Panc1 (cell line): ENCODE measurements at regions not wholly inside any gene's neighbourhood (a gene's known extent, or its start where the extent isn't known, plus 50 kb on each side); places are given as distances from the start of the nearest gene placed in this dataset.

ENCODE experiments used
- ATAC-seq: fragments of 200-7000 bp; cut with Tn5 transposase; 2 replicates; pipeline ENCODE4 v1.9.1; 2020; ENCODE audit warnings: mild to moderate bottlenecking, moderate library complexity
- BruUV-seq: library from RNA; stranded (reverse); fragments of 400-500 nt; replicated peaks from 2 replicates; lab custom pipeline; 2021; lab: Mats Ljungman, UMichigan
- CTCF ChIA-PET: fragments of 300-600 bp; sonication (Branson Sonifier 250); formaldehyde crosslinking; loops from one replicate; lab custom pipeline; 2022; ENCODE audit warnings: antibody characterized with exemption; lab: Charles Lee
- POLR2A ChIA-PET: fragments of 300-600 bp; sonication (Branson Sonifier 250); formaldehyde crosslinking; loops from one replicate; lab custom pipeline; 2022; ENCODE audit warnings: antibody characterized with exemption; lab: Charles Lee
- DNase-seq: peaks from one replicate; pipeline ENCODE4 v3.0.0-alpha.2; 2010; ENCODE audit warnings: low read depth, low spot score
- H3K27ac ChIP-seq: 2 replicates; pipeline ENCODE4 v1.5.1; 2011; ENCODE audit warnings: mild to moderate bottlenecking, low read length, inconsistent platforms
- H3K27me3 ChIP-seq: fragments of 200-500 bp; sonication (Bioruptor generic); 2 replicates; pipeline ENCODE4 v1.6.0; 2014; ENCODE audit warnings: low read length, inconsistent platforms; ENCODE audit not compliant: control insufficient read depth, insufficient read depth
- H3K36me3 ChIP-seq: fragments of 200-500 bp; sonication (Bioruptor generic); 2 replicates; pipeline ENCODE4 v1.5.1; 2014; ENCODE audit warnings: inconsistent platforms, mild to moderate bottlenecking, low read length, moderate library complexity; ENCODE audit not compliant: control insufficient read depth, insufficient read depth
- H3K4me1 ChIP-seq: 2 replicates; pipeline ENCODE4 v1.5.1; 2011; ENCODE audit warnings: inconsistent platforms, mild to moderate bottlenecking, low read length, moderate library complexity; ENCODE audit not compliant: control insufficient read depth, insufficient read depth
- H3K4me3 ChIP-seq, 2 experiments: 2 replicates each; pipeline ENCODE4 v1.5.1; 2011 to 2012; ENCODE audit warnings: low read depth in 2 of 2, low read length in 2 of 2, mild to moderate bottlenecking in 2 of 2, inconsistent platforms in 1 of 2, moderate library complexity in 1 of 2
- H3K9me3 ChIP-seq: fragments of 200-500 bp; sonication (Bioruptor generic); 2 replicates; pipeline ENCODE4 v1.5.1; 2014; ENCODE audit warnings: low read depth, mild to moderate bottlenecking, inconsistent platforms, low read length, moderate library complexity; ENCODE audit not compliant: control insufficient read depth, insufficient read depth
- POLR2AphosphoS5 ChIP-seq: IDR thresholded peaks from 2 replicates; pipeline ENCODE4 v1.6.1; 2012; ENCODE audit warnings: mild to moderate bottlenecking, low read depth, low read length, moderate library complexity
- SIN3A ChIP-seq: IDR thresholded peaks from 2 replicates; pipeline ENCODE4 v1.6.1; 2012; ENCODE audit warnings: low read depth, mild to moderate bottlenecking, low read length, moderate library complexity, borderline replicate concordance; ENCODE audit not compliant: insufficient read depth
- TCF7L2 ChIP-seq: IDR thresholded peaks from 2 replicates; pipeline ENCODE4 v1.6.1; 2011; ENCODE audit warnings: mild to moderate bottlenecking, low read depth, low read length, inconsistent platforms
- in situ Hi-C: cut with HindIII; loops from 2 replicates; pipeline ENCODE4 v1.10.0; 2016; ENCODE audit warnings: low sequenced_read_pairs, low pct_unique_long_range_greater_than_20kb
- intact Hi-C: fragments of 100-400 bp; cut with micrococcal nuclease; formaldehyde crosslinking; loops from one replicate; pipeline ENCODE4 v1.10.0; 2022; ENCODE audit not compliant: unreplicated experiment
- TF ChIP-seq, protein P1 (sequence below): fragments of 450-650 bp; IDR thresholded peaks from 2 replicates; pipeline ENCODE4 v1.5.1; 2017; ENCODE audit warnings: mild to moderate bottlenecking
- TF ChIP-seq, protein P2 (sequence below), 2 experiments: IDR thresholded peaks; 2 replicates each; pipeline ENCODE4 v1.6.1; 2011 to 2012; ENCODE audit warnings: low read depth in 2 of 2, control low read depth in 1 of 2, low read length in 1 of 2, mild to moderate bottlenecking in 1 of 2, moderate library complexity in 1 of 2; ENCODE audit not compliant: insufficient read depth in 1 of 2

DNA sequence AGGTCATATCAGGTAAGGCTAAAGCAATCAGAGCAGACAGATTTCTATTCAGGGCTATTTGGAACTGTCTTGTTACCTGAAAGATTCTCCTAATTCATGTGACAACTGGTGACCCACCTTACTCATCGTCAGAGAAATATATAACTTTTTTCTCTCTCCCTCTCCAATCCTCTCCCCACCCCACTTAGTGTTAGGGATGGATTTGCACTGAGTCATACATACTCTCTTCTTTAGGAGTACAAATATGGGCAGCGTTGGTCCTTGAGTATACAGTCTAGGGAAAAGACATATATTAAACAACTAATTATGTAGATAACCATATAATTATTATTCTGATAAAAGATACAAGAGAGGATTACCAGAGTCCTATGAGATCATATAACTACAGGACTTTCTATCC, 246.3 kb downstream of the HHIPL2 start:
- H3K36me3 ChIP-seq, result no peaks in the 10 kb centered on the region
- H3K4me3 ChIP-seq, result no peak overlapping the region
- no TSS peak for BruUV-seq
- H3K27ac ChIP-seq, result no peak overlapping the region
- TF ChIP-seq POLR2AphosphoS5 (no peak), SIN3A (no peak), TCF7L2 (no peak)
- TF ChIP-seq, protein P1, sequence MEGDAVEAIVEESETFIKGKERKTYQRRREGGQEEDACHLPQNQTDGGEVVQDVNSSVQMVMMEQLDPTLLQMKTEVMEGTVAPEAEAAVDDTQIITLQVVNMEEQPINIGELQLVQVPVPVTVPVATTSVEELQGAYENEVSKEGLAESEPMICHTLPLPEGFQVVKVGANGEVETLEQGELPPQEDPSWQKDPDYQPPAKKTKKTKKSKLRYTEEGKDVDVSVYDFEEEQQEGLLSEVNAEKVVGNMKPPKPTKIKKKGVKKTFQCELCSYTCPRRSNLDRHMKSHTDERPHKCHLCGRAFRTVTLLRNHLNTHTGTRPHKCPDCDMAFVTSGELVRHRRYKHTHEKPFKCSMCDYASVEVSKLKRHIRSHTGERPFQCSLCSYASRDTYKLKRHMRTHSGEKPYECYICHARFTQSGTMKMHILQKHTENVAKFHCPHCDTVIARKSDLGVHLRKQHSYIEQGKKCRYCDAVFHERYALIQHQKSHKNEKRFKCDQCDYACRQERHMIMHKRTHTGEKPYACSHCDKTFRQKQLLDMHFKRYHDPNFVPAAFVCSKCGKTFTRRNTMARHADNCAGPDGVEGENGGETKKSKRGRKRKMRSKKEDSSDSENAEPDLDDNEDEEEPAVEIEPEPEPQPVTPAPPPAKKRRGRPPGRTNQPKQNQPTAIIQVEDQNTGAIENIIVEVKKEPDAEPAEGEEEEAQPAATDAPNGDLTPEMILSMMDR, result no peak
- TF ChIP-seq, protein P2, sequence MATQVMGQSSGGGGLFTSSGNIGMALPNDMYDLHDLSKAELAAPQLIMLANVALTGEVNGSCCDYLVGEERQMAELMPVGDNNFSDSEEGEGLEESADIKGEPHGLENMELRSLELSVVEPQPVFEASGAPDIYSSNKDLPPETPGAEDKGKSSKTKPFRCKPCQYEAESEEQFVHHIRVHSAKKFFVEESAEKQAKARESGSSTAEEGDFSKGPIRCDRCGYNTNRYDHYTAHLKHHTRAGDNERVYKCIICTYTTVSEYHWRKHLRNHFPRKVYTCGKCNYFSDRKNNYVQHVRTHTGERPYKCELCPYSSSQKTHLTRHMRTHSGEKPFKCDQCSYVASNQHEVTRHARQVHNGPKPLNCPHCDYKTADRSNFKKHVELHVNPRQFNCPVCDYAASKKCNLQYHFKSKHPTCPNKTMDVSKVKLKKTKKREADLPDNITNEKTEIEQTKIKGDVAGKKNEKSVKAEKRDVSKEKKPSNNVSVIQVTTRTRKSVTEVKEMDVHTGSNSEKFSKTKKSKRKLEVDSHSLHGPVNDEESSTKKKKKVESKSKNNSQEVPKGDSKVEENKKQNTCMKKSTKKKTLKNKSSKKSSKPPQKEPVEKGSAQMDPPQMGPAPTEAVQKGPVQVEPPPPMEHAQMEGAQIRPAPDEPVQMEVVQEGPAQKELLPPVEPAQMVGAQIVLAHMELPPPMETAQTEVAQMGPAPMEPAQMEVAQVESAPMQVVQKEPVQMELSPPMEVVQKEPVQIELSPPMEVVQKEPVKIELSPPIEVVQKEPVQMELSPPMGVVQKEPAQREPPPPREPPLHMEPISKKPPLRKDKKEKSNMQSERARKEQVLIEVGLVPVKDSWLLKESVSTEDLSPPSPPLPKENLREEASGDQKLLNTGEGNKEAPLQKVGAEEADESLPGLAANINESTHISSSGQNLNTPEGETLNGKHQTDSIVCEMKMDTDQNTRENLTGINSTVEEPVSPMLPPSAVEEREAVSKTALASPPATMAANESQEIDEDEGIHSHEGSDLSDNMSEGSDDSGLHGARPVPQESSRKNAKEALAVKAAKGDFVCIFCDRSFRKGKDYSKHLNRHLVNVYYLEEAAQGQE (IDR thresholded peaks at IDR 0.05; ENCODE audit: insufficient read depth in 1 of 2, low read depth in 2 of 2, low read length in 1 of 2), result no peak
- DNase-seq, result no peak
- intact Hi-C loops, result no loop called here
- in situ Hi-C loops, result no loop called here
- ChIA-PET CTCF (no interaction called here), POLR2A (no interaction called here)
- no peaks in the 10 kb centered on the region for H3K27me3 ChIP-seq
- no peaks in the 10 kb centered on the region for H3K4me1 ChIP-seq
- no peaks in the 10 kb centered on the region for H3K9me3 ChIP-seq
- no peak for ATAC-seq

DNA sequence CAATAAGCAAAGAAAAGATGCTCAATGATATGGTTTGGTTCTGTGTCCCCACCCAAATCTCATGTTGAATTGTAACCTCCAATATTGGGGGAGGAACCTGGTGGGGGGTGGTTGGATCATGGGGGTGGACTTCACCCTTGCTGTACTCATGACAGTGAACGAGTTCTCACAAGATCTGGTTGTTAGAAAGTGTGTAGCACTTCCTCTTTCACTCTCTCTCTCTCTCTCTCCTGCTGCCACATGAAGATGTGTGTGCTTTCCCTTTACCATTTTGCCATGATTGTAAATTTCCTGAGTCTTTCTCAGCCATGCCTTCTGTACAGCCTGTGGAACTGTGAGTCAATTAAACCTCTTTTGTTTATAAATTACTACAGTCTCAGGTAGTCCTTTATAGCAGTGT, 248.4 kb downstream of the HHIPL2 start:
- Histone ChIP-seq H3K27me3 (no peaks in the 10 kb centered on the region), H3K36me3 (no peaks in the 10 kb centered on the region), H3K4me1 (no peaks in the 10 kb centered on the region), H3K4me3 (no peak overlapping the region), H3K27ac (no peak overlapping the region), H3K9me3 (no peaks in the 10 kb centered on the region)
- ChIA-PET CTCF (no interaction called here), POLR2A (no interaction called here)
- in situ Hi-C loops (no loop called here), intact Hi-C loops (no loop called here)
- ATAC-seq (no peak), DNase-seq (no peak)
- no peak for TF ChIP-seq POLR2AphosphoS5
- BruUV-seq, result no TSS peak

DNA sequence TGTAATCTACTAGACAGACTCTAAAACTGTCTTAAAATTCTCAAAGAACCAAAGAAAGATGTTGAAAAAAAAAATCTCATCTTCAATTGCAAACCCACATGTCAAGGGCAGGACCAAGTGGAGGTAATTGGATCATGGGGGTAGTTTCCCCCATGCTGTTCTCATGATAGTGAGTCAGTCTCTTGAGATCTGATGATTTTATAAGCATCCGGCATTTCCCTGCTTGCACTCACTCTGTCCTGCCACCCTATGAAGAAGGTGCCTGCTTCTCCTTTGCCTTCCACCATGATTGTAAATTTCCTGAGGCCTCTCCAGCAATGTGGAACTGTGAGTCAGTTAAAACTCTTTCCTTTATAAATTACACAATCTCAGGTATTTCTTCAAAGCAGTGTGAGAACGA, 257.0 kb downstream of the HHIPL2 start:
- in situ Hi-C loops, result no loop called here
- DNase-seq (no peak), ATAC-seq (no peak)
- H3K4me3 ChIP-seq, result no peak overlapping the region
- no peaks in the 10 kb centered on the region for H3K4me1 ChIP-seq
- H3K9me3 ChIP-seq, result no peaks in the 10 kb centered on the region
- no peak for TF ChIP-seq POLR2AphosphoS5
- TF ChIP-seq TCF7L2, result no peak
- TF ChIP-seq SIN3A, result no peak
- TF ChIP-seq, protein P2 (IDR thresholded peaks at IDR 0.05; ENCODE audit: insufficient read depth in 1 of 2, low read depth in 2 of 2, low read length in 1 of 2), result no peak
- no TSS peak for BruUV-seq
- H3K27me3 ChIP-seq, result no peaks in the 10 kb centered on the region
- no peak overlapping the region for H3K27ac ChIP-seq
- intact Hi-C loops, result no loop called here
- ChIA-PET CTCF (no interaction called here), POLR2A (no interaction called here)
- H3K36me3 ChIP-seq, result no peaks in the 10 kb centered on the region
